Esophagus muscularis mucosa (tissue), 4 donors: ENCODE measurements at regions not wholly inside any gene's neighbourhood (a gene's known extent, or its start where the extent isn't known, plus 50 kb on each side); places are given as distances from the start of the nearest gene placed in this dataset.
"Not testable (repeated sequence)": the region's sequence is repeated elsewhere in the genome, so short reads cannot be mapped to it uniquely, and the experiment has no call there.

Experiments used
- DNase-seq: peaks from one replicate; pipeline ENCODE4 v3.0.0-alpha.2; 2017; ENCODE audit errors: extremely low spot score
- H3K27ac ChIP-seq, 4 donors: fragments of 200-600 bp; sonication (generic); replicated peaks in 1 of 4; 1 replicate in 3 of 4; 2 replicates in 1 of 4; pipeline ENCODE4 v1.5.1; 2016 to 2019; ENCODE audit warnings: mild to moderate bottlenecking in 1 of 4
- H3K27me3 ChIP-seq, 4 donors: fragments of 200-600 bp; sonication (generic); one replicate each; pipeline versions ENCODE4 v1.5.1 to v1.6.0; 2016 to 2019
- H3K36me3 ChIP-seq, 4 donors: fragments of 200-600 bp; sonication (generic); one replicate each; pipeline ENCODE4 v1.5.1; 2016 to 2019
- H3K4me1 ChIP-seq, 4 donors: fragments of 200-600 bp; sonication (generic); one replicate each; pipeline ENCODE4 v1.5.1; 2016 to 2019
- H3K4me3 ChIP-seq, 4 donors: fragments of 200-600 bp; sonication (generic); 1 replicate in 2 of 4; 2 replicates in 2 of 4; pipeline ENCODE4 v1.5.1; 2016 to 2019; ENCODE audit warnings: mild to moderate bottlenecking in 4 of 4, moderate library complexity in 1 of 4
- H3K9me3 ChIP-seq, 4 donors: fragments of 200-600 bp; sonication (generic); 1 replicate in 3 of 4; 2 replicates in 1 of 4; pipeline ENCODE4 v1.5.1; 2016 to 2019
- CTCF ChIP-seq, 3 experiments: fragments of 200-600 bp in 2 of 3; fragments of 450-650 bp in 1 of 3; sonication (generic) in 2 of 3; IDR thresholded peaks; one replicate each; pipeline ENCODE4 v1.5.1; 2017 to 2019; ENCODE audit warnings: antibody characterized with exemption in 3 of 3, mild to moderate bottlenecking in 2 of 3, moderate library complexity in 1 of 3
- EP300 ChIP-seq: sonication (generic); formaldehyde crosslinking; IDR thresholded peaks from one replicate; pipeline ENCODE4 v1.6.1; 2017; ENCODE audit warnings: antibody characterized with exemption
- POLR2A ChIP-seq: fragments of 450-650 bp; IDR thresholded peaks from one replicate; pipeline ENCODE4 v1.6.1; 2017; ENCODE audit warnings: antibody characterized with exemption, moderate library complexity, mild to moderate bottlenecking, low read depth
- POLR2AphosphoS5 ChIP-seq, 2 donors: sonication (generic); formaldehyde crosslinking; IDR thresholded peaks; one replicate each; pipeline ENCODE4 v1.6.1; 2017; ENCODE audit warnings: antibody characterized with exemption in 2 of 2
- WGBS: methylation state at CpG from one replicate; pipeline ENCODE4 v1.1.5; 2018; 5-methylcytosine and 5-hydroxymethylcytosine counted together
- intact Hi-C: fragments of 100-400 bp; cut with DNase I; formaldehyde crosslinking; loops from one replicate; pipeline ENCODE4 v1.15.1; 2023

- WGBS: 60% methylated on average over 9 of the region's 9 CpGs
- intact Hi-C loops: no loop called here
- Histone ChIP-seq H3K4me3 (no peak overlapping the region), H3K36me3 (no peaks in the 10 kb centered on the region), H3K27me3 (no peaks in the 10 kb centered on the region), H3K27ac (no peak overlapping the region), H3K9me3 (no peaks in the 10 kb centered on the region), H3K4me1 (no peaks in the 10 kb centered on the region)
- TF ChIP-seq EP300 (no peak), POLR2A (no peak), POLR2AphosphoS5 (IDR thresholded peaks at IDR 0.05) (no peak), CTCF (IDR thresholded peaks at IDR 0.05) (no peak)
- no peak for DNase-seq
Observed at GRCh38 chr17:54680410-54680809, 220.2 kb upstream of the TOM1L1 start.

GRCh38 chr17:54694287-54694887 lies 206.3 kb upstream of the TOM1L1 start:
- no peak for DNase-seq
- Histone ChIP-seq H3K27me3 (no peaks in the 10 kb centered on the region), H3K36me3 (no peaks in the 10 kb centered on the region), H3K27ac (no peak overlapping the region), H3K4me1 (no peaks in the 10 kb centered on the region), H3K4me3 (no peak overlapping the region), H3K9me3 (no peaks in the 10 kb centered on the region)
- intact Hi-C loops: no loop called here
- TF ChIP-seq EP300 (no peak), POLR2AphosphoS5 (IDR thresholded peaks at IDR 0.05) (no peak)
- 84% methylated on average over 2 of the region's 2 CpGs for WGBS

GRCh38 chr17:54712798-54713197 lies 187.9 kb upstream of the TOM1L1 start:
- 44% methylated on average over 4 of the region's 4 CpGs for WGBS
- H3K4me1 ChIP-seq, H3K27ac ChIP-seq, H3K36me3 ChIP-seq, H3K27me3 ChIP-seq, intact Hi-C loops, H3K4me3 ChIP-seq, H3K9me3 ChIP-seq, DNase-seq: not testable (repeated sequence)

GRCh38 chr17:54718286-54718685 lies 182.4 kb upstream of the TOM1L1 start:
- Histone ChIP-seq H3K36me3 (no peaks in the 10 kb centered on the region), H3K27ac (no peak overlapping the region), H3K9me3 (no peaks in the 10 kb centered on the region), H3K27me3 (no peaks in the 10 kb centered on the region), H3K4me3 (no peak overlapping the region), H3K4me1 (no peaks in the 10 kb centered on the region)
- DNase-seq: no peak
- WGBS: 88% methylated on average over 2 of the region's 2 CpGs
- no peak for TF ChIP-seq POLR2AphosphoS5 (IDR thresholded peaks at IDR 0.05)
- TF ChIP-seq CTCF (IDR thresholded peaks at IDR 0.05): no peak
- no peak for TF ChIP-seq EP300
- TF ChIP-seq POLR2A: no peak
- intact Hi-C loops: no loop called here

- H3K4me1 ChIP-seq: no peaks in the 10 kb centered on the region
- peaks cover 0 to 29% (median 17%) of the 10 kb centered on the region in 4 donors for H3K9me3 ChIP-seq
- DNase-seq: no peak
- no peaks in the 10 kb centered on the region for H3K27me3 ChIP-seq
- no peaks in the 10 kb centered on the region for H3K36me3 ChIP-seq
- TF ChIP-seq EP300: no peak
- TF ChIP-seq POLR2AphosphoS5 (IDR thresholded peaks at IDR 0.05): no peak
- no peak for TF ChIP-seq POLR2A
- no peak for TF ChIP-seq CTCF (IDR thresholded peaks at IDR 0.05)
- intact Hi-C loops: no loop called here
- H3K27ac ChIP-seq: no peak overlapping the region
- no peak overlapping the region for H3K4me3 ChIP-seq
Observed at GRCh38 chr17:54727624-54728023, 173.0 kb upstream of the TOM1L1 start.

GRCh38 chr17:54736573-54736972 lies 164.1 kb upstream of the TOM1L1 start:
- intact Hi-C loops: no loop called here
- H3K27me3 ChIP-seq: no peaks in the 10 kb centered on the region
- no peak overlapping the region for H3K27ac ChIP-seq
- H3K9me3 ChIP-seq: peaks cover 0 to 4% (median 0%) of the 10 kb centered on the region in 4 donors
- TF ChIP-seq EP300: no peak
- TF ChIP-seq POLR2A: no peak
- TF ChIP-seq CTCF (IDR thresholded peaks at IDR 0.05): no peak
- no peak for TF ChIP-seq POLR2AphosphoS5 (IDR thresholded peaks at IDR 0.05)
- no peaks in the 10 kb centered on the region for H3K4me1 ChIP-seq
- DNase-seq: no peak
- H3K4me3 ChIP-seq: no peak overlapping the region
- no peaks in the 10 kb centered on the region for H3K36me3 ChIP-seq
